Activated T-cell treated with anti-CD3 and anti-CD28 coated beads, Interleukin-2, amount 50 U/mL, for 4 hours (primary cell): ENCODE measurements at regions not wholly inside any gene's neighbourhood (a gene's known extent, or its start where the extent isn't known, plus 50 kb on each side); places are given as distances from the start of the nearest gene placed in this dataset.
"Not testable (repeated sequence)": the region's sequence is repeated elsewhere in the genome, so short reads cannot be mapped to it uniquely, and the experiment has no call there.

Source experiments
- ATAC-seq, 2 donors: fragments of 200-7000 bp; cut with Tn5 transposase; one replicate each; pipeline ENCODE4 v1.10.0; 2021
- DNase-seq: peaks from one replicate; pipeline ENCODE4 v3.0.0-alpha.2; 2020
- H3K27me3 Mint-ChIP-seq: one replicate; pipeline ENCODE4 v1.8.0; 2021; ENCODE audit warnings: low read depth, mixed read lengths
- H3K36me3 Mint-ChIP-seq: one replicate; pipeline ENCODE4 v1.8.0; 2022; ENCODE audit warnings: mixed read lengths; ENCODE audit not compliant: insufficient read depth
- H3K4me1 Mint-ChIP-seq: one replicate; pipeline ENCODE4 v1.8.0; 2021; ENCODE audit warnings: low read depth, mixed read lengths
- H3K4me3 Mint-ChIP-seq: one replicate; pipeline ENCODE4 v1.8.0; 2021; ENCODE audit warnings: mild to moderate bottlenecking, moderate library complexity, mixed read lengths
- H3K9me3 Mint-ChIP-seq: one replicate; pipeline ENCODE4 v1.8.0; 2021; ENCODE audit warnings: mixed read lengths

DNA sequence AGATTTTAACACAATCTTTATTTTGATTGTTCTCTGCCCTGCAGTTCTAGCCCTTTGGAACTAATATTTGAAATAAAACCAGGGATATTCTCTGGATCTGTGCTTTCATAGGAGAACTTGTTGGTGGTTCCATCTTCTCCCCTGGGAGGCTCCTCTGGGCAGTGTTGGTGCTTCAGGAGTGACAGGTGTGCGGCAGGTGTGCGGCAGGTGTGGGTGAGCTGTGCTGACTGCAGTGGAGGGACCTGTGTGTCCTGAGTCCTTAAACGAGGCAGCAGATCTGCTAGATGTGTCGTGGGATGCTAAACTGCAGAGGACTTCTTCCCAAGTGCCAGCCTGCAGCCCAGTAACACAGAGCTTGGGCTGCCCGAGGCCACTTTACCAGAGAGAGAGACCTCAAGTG, 98.4 kb downstream of the LYZL1 start:
- ATAC-seq (no peak), DNase-seq (no peak)
- no peak overlapping the region for H3K4me3 Mint-ChIP-seq
- H3K4me1 Mint-ChIP-seq = peaks cover 2% of the 10 kb centered on the region
- H3K36me3 Mint-ChIP-seq = no peaks in the 10 kb centered on the region
- H3K27me3 Mint-ChIP-seq = peaks cover 9% of the 10 kb centered on the region
- H3K9me3 Mint-ChIP-seq = no peaks in the 10 kb centered on the region

DNA sequence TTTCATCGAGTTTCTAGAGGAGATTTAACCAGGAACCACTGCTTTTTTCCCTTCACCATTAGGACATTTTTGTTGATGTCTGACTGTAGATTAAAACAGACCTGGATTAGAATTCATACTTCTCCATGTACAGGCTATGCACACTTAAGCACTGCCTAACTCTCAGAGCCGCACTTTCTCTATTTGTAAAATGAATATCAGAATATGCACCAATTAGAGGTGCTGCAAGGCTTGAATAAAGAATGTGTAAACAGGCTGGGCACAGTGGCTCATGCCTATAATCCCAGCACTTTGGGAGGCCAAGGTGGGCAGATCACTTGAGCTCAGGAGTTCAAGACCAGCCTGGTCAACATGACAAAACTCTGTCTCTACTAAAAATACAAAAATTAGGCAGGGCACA, 99.2 kb downstream of the LYZL1 start:
- not testable (repeated sequence) for H3K4me1 Mint-ChIP-seq, H3K9me3 Mint-ChIP-seq, ATAC-seq, H3K4me3 Mint-ChIP-seq, DNase-seq, H3K27me3 Mint-ChIP-seq, H3K36me3 Mint-ChIP-seq

GRCh38 chr10:29389493-29389892, 100.6 kb downstream of the LYZL1 start:
- H3K9me3 Mint-ChIP-seq = no peaks in the 10 kb centered on the region
- ATAC-seq (no peak), DNase-seq (no peak)
- no peak overlapping the region for H3K4me3 Mint-ChIP-seq
- H3K36me3 Mint-ChIP-seq = no peaks in the 10 kb centered on the region
- H3K4me1 Mint-ChIP-seq = peaks cover 2% of the 10 kb centered on the region
- peaks cover 10% of the 10 kb centered on the region for H3K27me3 Mint-ChIP-seq

DNA sequence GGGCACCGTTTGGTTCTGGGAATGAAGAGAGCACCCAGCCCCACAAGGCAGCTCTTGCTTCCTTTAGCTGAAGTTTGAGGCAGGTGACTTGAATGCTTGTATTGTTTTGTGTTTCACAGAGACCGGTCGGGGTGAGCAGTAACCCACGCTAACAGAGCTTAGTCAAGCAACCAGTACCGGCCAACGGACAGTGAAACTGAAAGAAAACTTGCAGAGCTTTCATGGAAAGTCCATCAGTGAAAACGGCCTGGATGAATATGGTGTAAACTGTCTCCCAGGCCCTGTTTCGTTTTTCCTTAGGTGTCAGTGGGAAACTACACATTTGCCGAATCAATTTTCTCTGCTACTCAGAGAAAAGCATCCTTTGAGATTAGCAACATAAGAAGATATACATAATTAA, 101.1 kb downstream of the LYZL1 start:
- H3K36me3 Mint-ChIP-seq = no peaks in the 10 kb centered on the region
- no peaks in the 10 kb centered on the region for H3K9me3 Mint-ChIP-seq
- H3K4me1 Mint-ChIP-seq = peaks cover 2% of the 10 kb centered on the region
- DNase-seq = no peak
- no peak for ATAC-seq
- no peak overlapping the region for H3K4me3 Mint-ChIP-seq
- peaks cover 10% of the 10 kb centered on the region for H3K27me3 Mint-ChIP-seq

GRCh38 chr10:29392376-29393021, 103.6 kb downstream of the LYZL1 start:
- peaks cover 11% of the 10 kb centered on the region for H3K27me3 Mint-ChIP-seq
- ATAC-seq (peak; percentile 52 to 63), DNase-seq (peak; percentile 10)
- no peak overlapping the region for H3K4me3 Mint-ChIP-seq
- H3K36me3 Mint-ChIP-seq = no peaks in the 10 kb centered on the region
- H3K9me3 Mint-ChIP-seq = no peaks in the 10 kb centered on the region
- H3K4me1 Mint-ChIP-seq = no peaks in the 10 kb centered on the region

DNA sequence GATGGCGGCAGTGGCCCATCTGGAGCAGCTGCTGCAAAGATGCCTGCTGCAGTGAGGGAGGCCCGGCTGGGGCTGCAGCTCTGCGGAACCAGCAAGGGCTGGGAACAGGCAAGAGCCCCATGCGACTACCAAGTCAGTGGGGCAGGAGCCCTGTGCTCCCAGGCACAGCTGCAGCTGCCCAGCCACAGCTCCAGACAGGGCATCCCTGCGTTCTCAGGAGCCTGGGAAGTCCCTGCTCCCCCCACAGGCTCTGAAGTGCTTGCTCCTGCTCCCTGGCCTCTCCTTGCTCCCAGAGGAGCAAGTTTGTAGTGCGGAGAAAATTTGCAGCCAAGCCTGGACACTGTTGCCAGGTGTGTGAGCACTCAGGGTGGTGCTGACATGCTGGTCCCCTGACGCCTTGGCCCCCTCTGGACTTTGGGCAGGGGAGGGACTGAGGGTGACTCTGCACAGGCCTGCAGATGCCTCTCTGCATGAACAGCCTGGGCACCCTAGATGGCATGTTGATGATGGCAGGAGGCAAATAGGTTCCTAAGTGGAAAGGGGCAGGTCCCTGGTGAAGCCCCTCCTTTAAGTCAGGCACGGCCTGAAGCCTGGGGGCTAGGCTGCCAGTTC, 105.6 kb downstream of the LYZL1 start:
- no peaks in the 10 kb centered on the region for H3K36me3 Mint-ChIP-seq
- ATAC-seq = peak in 1 of 2 donors; percentile 10
- H3K4me3 Mint-ChIP-seq = no peak overlapping the region
- H3K4me1 Mint-ChIP-seq = no peaks in the 10 kb centered on the region
- no peaks in the 10 kb centered on the region for H3K9me3 Mint-ChIP-seq
- H3K27me3 Mint-ChIP-seq = peaks cover 13% of the 10 kb centered on the region
- DNase-seq = no peak

DNA sequence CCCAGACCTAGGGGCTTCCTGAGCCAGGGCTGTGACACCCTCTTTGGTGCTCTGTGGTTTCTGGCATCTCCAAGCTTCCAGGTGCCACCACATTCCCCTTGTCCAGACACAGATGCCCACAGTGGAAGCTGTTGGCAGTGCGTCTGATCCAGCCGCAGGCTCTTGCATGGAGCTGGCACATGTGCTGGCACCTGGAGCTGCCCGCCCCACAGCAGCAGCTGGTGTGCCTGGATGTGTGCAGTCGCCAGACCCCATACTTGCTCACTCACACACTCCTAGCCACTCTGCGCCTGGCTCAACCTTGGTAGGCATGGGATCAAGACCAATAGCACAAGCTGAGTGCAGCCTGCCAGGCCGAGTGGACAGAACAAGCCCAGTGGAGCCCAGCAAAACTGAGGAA, 106.5 kb downstream of the LYZL1 start:
- no peak for DNase-seq
- Mint-ChIP-seq H3K27me3 (peaks cover 13% of the 10 kb centered on the region), H3K4me3 (no peak overlapping the region), H3K4me1 (no peaks in the 10 kb centered on the region), H3K9me3 (no peaks in the 10 kb centered on the region), H3K36me3 (no peaks in the 10 kb centered on the region)
- no peak for ATAC-seq

GRCh38 chr10:29397221-29397620, 108.4 kb downstream of the LYZL1 start:
- no peak overlapping the region for H3K4me3 Mint-ChIP-seq
- no peaks in the 10 kb centered on the region for H3K4me1 Mint-ChIP-seq
- H3K9me3 Mint-ChIP-seq = peaks cover 6% of the 10 kb centered on the region
- H3K27me3 Mint-ChIP-seq = peaks cover 9% of the 10 kb centered on the region
- no peak for ATAC-seq
- DNase-seq = no peak
- H3K36me3 Mint-ChIP-seq = no peaks in the 10 kb centered on the region

DNA sequence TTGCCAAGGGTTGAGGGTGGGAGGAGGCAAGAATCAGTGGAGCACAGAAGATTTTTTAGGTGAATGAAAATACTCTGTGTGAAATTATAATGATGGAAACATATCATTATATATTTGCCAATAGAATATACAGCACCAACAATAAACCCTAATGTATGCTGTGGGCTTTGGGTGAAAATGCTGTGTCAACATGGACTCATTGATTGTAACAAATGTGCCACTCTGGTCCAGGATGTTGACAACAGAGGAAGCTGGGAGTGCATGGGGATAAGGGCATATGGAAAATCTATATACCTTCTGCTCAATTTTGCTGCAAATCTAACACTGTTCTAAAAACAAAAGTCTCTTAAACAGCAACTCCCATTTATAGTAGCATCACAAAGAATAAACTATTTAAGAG, 114.3 kb downstream of the LYZL1 start:
- DNase-seq = no peak
- Mint-ChIP-seq H3K9me3 (peaks cover 10% of the 10 kb centered on the region), H3K36me3 (no peaks in the 10 kb centered on the region), H3K27me3 (peaks cover 1% of the 10 kb centered on the region), H3K4me3 (no peak overlapping the region), H3K4me1 (no peaks in the 10 kb centered on the region)
- no peak for ATAC-seq

DNA sequence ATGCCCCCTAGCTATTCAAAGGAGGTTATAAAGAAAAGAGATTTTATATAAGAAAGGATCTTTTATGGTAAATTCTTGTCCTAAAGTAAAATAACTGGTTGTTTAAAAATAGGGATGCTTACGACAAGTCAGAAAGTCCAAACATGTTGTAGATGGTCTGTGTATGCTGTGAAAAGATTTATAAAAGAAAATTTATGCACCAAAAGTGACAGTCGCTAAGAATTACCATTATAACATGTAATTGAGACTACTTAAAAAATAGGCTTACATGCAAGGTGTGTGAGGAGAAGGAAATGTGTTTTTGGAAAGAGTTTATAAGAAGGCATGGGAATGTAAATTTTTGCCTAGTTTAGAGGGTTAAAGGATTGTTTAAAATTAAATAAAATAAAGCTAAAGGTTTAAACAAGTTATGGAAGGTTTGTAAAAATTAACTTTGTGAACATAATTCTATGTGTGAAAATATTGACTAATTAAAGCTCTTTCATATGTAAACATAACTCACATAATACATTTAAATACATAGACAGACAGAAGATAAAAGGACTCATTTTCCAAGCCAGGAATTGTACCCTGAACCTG, 118.5 kb downstream of the LYZL1 start:
- H3K9me3 Mint-ChIP-seq = peaks cover 5% of the 10 kb centered on the region
- peaks cover 17% of the 10 kb centered on the region for H3K4me1 Mint-ChIP-seq
- ATAC-seq (no peak), DNase-seq (no peak)
- no peak overlapping the region for H3K4me3 Mint-ChIP-seq
- no peaks in the 10 kb centered on the region for H3K27me3 Mint-ChIP-seq
- H3K36me3 Mint-ChIP-seq = no peaks in the 10 kb centered on the region
